GM18858 (cell line): ENCODE measurements at regions not wholly inside any gene's neighbourhood (a gene's known extent, or its start where the extent isn't known, plus 50 kb on each side); places are given as distances from the start of the nearest gene placed in this dataset.
A peak's percentile ranks its signal among the peaks of the same experiment; 100 is the strongest.

ENCODE experiments used
- ATAC-seq: cut with Tn5 transposase; IDR thresholded peaks from one replicate; pipeline ENCODE4 v1.9.1; 2021; ENCODE audit not compliant: unreplicated experiment

DNA sequence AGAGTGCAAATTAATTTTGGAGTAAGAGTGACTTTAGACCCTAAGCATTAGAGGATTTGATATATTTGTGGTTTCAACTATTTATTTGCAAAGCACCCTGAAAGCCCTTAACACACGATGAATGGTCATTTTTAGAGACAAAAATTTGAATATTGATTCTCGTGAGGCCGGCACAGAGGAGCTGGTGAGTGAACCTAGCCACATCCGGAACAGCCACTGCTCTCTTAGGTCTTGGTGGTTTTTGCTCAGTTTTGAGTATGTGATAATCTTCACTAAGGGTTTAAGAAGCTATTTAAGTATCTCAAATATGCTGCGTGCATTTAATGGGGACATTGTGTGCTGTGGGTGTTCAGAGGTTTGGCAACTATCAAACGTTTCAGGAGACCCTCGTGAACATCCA, 204.8 kb downstream of the TSN start:
- peak; percentile 61 for ATAC-seq

GRCh38 chr2:121961761-121962160, 206.3 kb downstream of the TSN start:
- no peak for ATAC-seq

GRCh38 chr2:121965661-121966060, 210.2 kb downstream of the TSN start:
- no peak for ATAC-seq

DNA sequence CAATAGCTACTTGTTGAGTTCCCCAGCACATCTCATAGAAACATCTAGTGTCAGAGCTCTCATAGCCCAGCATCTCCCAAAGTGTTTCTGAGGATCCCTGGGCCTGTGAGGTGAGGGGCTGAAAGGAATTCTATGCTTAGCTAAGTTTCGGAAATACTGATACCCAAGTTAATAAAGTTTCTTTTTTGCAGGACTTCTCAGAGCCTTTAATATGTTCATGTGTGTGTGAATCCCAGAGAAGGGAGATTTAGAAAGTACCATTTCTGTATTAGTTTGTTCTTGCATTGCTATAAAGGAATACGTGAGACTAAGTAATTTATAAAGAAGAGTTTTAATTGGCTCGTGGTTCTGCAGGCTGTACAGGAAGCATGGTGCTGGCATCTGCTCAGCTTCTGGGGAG, 211.2 kb downstream of the TSN start:
- no peak for ATAC-seq

GRCh38 chr2:121969166-121969565, 213.7 kb downstream of the TSN start:
- ATAC-seq = no peak

GRCh38 chr2:121969766-121970639, 214.6 kb downstream of the TSN start:
- no peak for ATAC-seq

DNA sequence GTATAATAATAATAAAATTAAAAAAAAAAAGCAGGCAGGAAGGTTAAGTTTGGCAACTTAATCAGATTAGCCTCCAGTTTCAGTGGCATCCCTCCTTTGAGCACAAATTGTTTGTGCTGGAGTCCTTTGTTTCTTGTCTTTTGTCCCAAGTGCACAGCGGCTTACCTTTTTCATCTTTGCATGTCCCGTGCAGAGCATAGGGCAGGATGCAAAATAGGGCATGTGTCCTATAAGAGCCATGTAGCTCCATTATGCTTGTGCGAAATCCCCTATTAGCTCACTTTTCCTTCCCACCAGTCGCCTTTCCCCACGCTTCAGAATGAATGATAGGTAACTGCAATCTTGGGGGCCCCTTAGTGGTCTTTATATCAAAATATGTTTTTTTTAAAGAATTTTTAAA, 216.8 kb downstream of the TSN start:
- ATAC-seq = no peak

- ATAC-seq = peak; percentile 97
These were observed 219.6 kb downstream of the TSN start for GRCh38 chr2:121974897-121975661.

- no peak for ATAC-seq
These were observed 221.5 kb downstream of the TSN start for GRCh38 chr2:121976926-121977325.

GRCh38 chr2:121977326-121977725, 221.9 kb downstream of the TSN start:
- no peak for ATAC-seq

DNA sequence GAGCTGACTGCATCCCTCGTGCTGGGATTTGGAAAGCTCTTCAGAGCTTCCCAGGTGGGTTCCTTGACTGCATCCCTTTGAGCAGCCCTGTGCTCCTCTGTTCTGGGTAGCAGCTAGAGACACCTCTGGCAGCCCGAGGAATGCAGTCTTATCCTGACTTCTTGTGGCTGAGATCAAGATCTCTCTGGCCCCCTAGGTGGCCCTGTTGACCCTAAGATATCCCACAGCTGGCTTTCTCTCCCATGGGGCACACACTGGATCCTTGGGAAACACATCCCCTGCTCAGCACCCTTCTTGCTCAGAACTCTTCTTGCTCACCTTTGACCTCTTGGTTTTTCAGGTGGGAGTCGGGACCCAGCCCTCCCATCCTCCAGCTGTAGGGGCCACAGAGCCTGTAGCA, 237.2 kb downstream of the TSN start:
- no peak for ATAC-seq

- no peak for ATAC-seq
These were observed 238.2 kb downstream of the TSN start for GRCh38 chr2:121993682-121994081.

DNA sequence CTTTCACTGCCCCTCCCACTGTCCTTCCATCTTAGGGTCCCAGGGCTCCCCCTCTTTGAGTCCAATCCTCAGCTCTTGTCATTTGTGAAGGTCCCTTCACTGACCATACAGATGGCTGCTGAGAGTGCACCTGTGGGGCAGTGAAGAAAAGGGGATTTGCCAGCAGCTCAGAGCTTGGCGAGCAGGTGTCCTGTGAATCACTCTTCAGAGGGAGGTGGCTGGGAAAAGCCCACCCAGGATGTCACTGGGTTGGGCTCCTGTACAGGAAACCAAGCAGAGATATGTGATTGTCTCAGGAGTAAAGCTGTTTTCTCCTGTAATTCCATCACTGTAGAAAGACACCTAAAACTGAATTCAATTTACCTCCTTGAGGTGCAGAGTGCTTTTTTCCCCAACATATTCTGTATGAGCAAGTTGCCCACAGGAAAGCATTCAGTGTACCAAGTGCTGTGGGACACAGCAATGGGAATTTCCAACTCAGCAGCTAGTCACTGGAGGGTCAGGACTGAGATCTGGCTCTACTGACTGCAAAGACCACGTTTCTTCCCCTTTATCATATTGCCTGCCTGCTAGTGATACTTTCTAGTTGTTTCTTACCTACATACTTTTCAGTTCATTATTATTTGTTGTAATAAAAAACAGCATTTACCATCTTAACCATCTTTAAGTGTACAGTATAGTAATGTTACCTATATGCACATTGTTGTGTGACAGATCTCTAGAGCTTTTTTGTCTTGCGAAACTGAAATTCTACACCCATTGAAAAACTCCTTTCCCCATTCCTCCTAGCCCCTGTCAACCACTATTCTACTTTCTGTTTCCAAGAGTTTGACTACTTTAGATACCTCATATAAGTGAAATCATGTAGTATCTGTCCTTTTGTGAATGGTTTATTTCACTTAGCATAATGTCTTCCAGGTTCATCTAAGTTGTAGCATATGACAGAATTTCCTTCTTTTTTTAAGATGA, 239.1 kb downstream of the TSN start:
- peak; percentile 44 for ATAC-seq

- ATAC-seq = no peak
These were observed 243.3 kb downstream of the TSN start for GRCh38 chr2:121998751-121999150.

- ATAC-seq = no peak
These were observed 243.8 kb downstream of the TSN start for GRCh38 chr2:121999264-121999663.

- no peak for ATAC-seq
These were observed 245.3 kb downstream of the TSN start for GRCh38 chr2:122000556-122001340.

- no peak for ATAC-seq
These were observed 246.0 kb downstream of the TSN start for GRCh38 chr2:122001441-122001874.

- ATAC-seq = no peak
These were observed 247.9 kb downstream of the TSN start for GRCh38 chr2:122003196-122003940.

DNA sequence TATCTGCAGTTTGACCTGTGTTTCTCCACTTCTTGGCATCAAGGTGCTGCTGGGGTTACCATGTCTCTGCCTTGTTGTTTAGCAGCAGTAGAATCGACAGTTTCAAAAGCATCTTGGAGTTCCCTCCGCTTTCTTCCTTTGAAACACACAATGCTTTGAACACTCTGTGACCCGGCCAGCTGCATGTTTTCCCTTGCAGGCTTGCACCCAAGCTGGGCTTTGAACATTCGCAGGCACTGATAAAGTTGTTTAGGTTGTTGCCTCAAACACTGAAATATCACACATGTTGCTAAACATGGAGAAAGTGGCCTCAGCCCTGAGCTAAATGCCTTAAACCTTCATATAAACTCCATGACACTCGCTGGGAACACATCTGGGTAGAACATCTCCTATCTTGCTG, 251.7 kb downstream of the TSN start:
- no peak for ATAC-seq

DNA sequence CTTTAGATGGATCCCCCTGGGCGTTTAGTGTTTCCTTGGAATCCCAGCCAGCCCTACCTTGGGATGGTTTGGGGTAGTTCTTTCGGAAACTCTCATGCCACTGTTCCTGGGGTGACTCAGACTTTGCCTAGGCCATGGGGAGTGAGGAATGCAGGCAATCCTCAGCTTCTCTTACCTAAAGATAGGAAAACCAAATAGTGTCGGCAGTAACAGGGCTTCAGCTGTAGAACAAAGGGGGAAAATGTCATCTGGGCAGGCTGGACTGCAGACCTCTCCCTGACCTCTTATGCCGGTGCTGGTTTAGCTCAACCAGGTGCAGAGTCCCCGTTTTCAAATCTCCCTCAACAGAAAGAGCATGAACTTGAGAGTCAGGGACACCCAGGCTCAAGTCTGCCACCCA, 252.1 kb downstream of the TSN start:
- ATAC-seq = no peak
